Activated CD4-positive, alpha-beta T cell treated with anti-CD3 and anti-CD28 coated beads for 24 hours (primary cell): ENCODE measurements at regions not wholly inside any gene's neighbourhood (a gene's known extent, or its start where the extent isn't known, plus 50 kb on each side); places are given as distances from the start of the nearest gene placed in this dataset.
A peak's percentile ranks its signal among the peaks of the same experiment; 100 is the strongest.

Experiments
- DNase-seq, 2 donors: peaks; one replicate each; pipeline ENCODE4 v3.0.0-alpha.2; 2020; ENCODE audit warnings: low read depth in 2 of 2

GRCh38 chr11:70928854-70929598 lies 323.4 kb downstream of the SHANK2 start:
- DNase-seq = no peak

GRCh38 chr11:70930215-70930614 lies 322.2 kb downstream of the SHANK2 start:
- DNase-seq = no peak

GRCh38 chr11:70931430-70931829 lies 320.9 kb downstream of the SHANK2 start:
- DNase-seq = no peak

GRCh38 chr11:70933981-70934583 lies 318.3 kb downstream of the SHANK2 start:
- no peak for DNase-seq

- no peak for DNase-seq
These were observed 317.2 kb downstream of the SHANK2 start for GRCh38 chr11:70935006-70935768.

GRCh38 chr11:70942593-70942992 lies 309.8 kb downstream of the SHANK2 start:
- DNase-seq = peak in 1 of 2 donors; percentile 2

- DNase-seq = no peak
These were observed 308.2 kb downstream of the SHANK2 start for GRCh38 chr11:70944141-70944540.

- no peak for DNase-seq
These were observed 307.7 kb downstream of the SHANK2 start for GRCh38 chr11:70944636-70945035.

- DNase-seq = no peak
These were observed 304.0 kb downstream of the SHANK2 start for GRCh38 chr11:70948398-70948797.

- no peak for DNase-seq
These were observed 303.4 kb downstream of the SHANK2 start for GRCh38 chr11:70948855-70949531.

GRCh38 chr11:70951139-70951804 lies 301.1 kb downstream of the SHANK2 start:
- no peak for DNase-seq

- DNase-seq = no peak
These were observed 300.2 kb downstream of the SHANK2 start for GRCh38 chr11:70952191-70952590.

GRCh38 chr11:70953720-70954119 lies 298.7 kb downstream of the SHANK2 start:
- DNase-seq = no peak

- no peak for DNase-seq
These were observed 297.9 kb downstream of the SHANK2 start for GRCh38 chr11:70954471-70954870.
